ENCODE measurements at regions not wholly inside any gene's neighbourhood (a gene's known extent, or its start where the extent isn't known, plus 50 kb on each side); places are given as distances from the start of the nearest gene placed in this dataset.

DNA sequence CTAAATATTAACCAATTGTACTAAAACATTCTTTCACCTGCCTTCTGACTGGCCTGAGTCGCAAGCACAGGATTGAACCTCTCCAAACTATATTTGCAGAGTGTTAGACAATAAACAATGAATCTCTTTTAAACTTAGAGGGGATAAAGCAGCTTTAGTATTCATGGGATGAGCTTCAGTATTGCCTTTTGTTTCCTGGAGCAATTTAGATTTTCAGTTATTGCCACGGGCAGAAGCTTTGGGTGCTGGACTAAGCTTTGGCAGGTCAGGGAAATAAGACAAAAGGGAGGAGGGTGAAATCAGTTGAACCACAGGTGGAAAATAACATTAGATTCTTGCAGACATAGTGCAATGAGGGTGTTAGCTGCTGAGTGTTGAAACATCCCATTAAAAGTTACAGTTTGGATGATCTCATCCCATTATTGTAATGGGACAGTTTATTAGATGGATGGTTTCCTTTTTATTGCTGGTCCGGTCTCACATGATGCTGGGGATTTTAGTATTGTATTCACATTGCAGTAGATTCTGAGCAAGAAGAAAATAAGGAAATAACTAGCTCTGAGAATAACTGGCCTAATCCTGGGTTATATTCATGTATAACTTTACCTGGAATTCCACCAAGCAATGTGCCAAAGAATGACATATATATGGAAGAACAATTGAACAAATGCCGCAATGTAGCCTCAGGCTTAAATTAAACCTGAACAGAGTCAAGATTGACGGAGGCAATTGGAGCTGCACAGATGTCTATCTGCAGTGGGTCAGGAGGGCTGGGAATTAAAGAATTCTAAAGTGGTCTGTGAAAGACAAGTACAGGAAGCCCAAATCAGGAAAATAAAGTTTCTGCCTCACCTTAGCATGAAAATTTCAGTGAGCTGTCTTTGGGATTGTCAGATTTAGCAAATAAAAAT is 1092.8 kb upstream of the SEL1L start:
- TF ChIP-seq MYC (IDR thresholded peaks at IDR 0.05; ENCODE audit: low read depth, low read length) = no peak
- no peak for TF ChIP-seq MAX (IDR thresholded peaks at IDR 0.05; ENCODE audit: low read depth, low read length)
- TF ChIP-seq, protein P1, sequence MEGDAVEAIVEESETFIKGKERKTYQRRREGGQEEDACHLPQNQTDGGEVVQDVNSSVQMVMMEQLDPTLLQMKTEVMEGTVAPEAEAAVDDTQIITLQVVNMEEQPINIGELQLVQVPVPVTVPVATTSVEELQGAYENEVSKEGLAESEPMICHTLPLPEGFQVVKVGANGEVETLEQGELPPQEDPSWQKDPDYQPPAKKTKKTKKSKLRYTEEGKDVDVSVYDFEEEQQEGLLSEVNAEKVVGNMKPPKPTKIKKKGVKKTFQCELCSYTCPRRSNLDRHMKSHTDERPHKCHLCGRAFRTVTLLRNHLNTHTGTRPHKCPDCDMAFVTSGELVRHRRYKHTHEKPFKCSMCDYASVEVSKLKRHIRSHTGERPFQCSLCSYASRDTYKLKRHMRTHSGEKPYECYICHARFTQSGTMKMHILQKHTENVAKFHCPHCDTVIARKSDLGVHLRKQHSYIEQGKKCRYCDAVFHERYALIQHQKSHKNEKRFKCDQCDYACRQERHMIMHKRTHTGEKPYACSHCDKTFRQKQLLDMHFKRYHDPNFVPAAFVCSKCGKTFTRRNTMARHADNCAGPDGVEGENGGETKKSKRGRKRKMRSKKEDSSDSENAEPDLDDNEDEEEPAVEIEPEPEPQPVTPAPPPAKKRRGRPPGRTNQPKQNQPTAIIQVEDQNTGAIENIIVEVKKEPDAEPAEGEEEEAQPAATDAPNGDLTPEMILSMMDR (IDR thresholded peaks at IDR 0.05; ENCODE audit: low read depth, low read length) = no peak
- no peak for TF ChIP-seq POLR2A (IDR thresholded peaks at IDR 0.05; ENCODE audit: extremely low read depth, insufficient read length)
- H3K4me3 ChIP-seq (ENCODE audit: low read depth, low read length) = no peak overlapping the region

DNA sequence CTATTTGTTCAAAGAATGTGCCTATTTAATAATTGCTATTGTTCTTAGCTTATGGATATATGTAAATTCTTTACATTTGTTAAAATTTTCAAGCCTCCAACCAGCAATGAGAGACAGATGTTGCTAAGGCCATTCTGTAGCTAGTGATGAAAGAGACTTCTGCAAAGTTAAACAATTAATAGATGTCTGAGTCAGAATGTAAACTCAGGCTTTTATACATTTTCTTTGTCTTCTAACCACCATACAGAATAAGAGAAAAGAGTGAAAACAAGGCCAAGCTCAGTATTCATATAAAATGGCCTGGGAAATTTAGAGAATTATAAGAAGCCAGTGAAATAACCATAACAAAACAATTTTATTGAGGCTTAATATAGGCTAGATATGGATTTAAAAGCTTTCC is 1102.3 kb upstream of the SEL1L start:
- H3K4me3 ChIP-seq (ENCODE audit: low read depth, low read length) = no peak overlapping the region
- no peak for DNase-seq (ENCODE audit: low read depth)
- TF ChIP-seq, protein P1 (IDR thresholded peaks at IDR 0.05; ENCODE audit: low read depth, low read length) = no peak
- TF ChIP-seq MYC (IDR thresholded peaks at IDR 0.05; ENCODE audit: low read depth, low read length) (no peak), POLR2A (IDR thresholded peaks at IDR 0.05; ENCODE audit: extremely low read depth, insufficient read length) (no peak), MAX (IDR thresholded peaks at IDR 0.05; ENCODE audit: low read depth, low read length) (no peak)

More for the DNA sequence above, 1092.8 kb upstream of the SEL1L start:
- DNase-seq (ENCODE audit: low read depth) = no peak

- DNase-seq (ENCODE audit: low read depth) = no peak
- H3K4me3 ChIP-seq (ENCODE audit: low read depth, low read length) = no peak overlapping the region
- TF ChIP-seq, protein P1 (IDR thresholded peaks at IDR 0.05; ENCODE audit: low read depth, low read length) = no peak
- TF ChIP-seq POLR2A (IDR thresholded peaks at IDR 0.05; ENCODE audit: extremely low read depth, insufficient read length) (no peak), MAX (IDR thresholded peaks at IDR 0.05; ENCODE audit: low read depth, low read length) (no peak), MYC (IDR thresholded peaks at IDR 0.05; ENCODE audit: low read depth, low read length) (no peak)
Observed at GRCh38 chr14:82636426-82636825, 1102.8 kb upstream of the SEL1L start.

DNA sequence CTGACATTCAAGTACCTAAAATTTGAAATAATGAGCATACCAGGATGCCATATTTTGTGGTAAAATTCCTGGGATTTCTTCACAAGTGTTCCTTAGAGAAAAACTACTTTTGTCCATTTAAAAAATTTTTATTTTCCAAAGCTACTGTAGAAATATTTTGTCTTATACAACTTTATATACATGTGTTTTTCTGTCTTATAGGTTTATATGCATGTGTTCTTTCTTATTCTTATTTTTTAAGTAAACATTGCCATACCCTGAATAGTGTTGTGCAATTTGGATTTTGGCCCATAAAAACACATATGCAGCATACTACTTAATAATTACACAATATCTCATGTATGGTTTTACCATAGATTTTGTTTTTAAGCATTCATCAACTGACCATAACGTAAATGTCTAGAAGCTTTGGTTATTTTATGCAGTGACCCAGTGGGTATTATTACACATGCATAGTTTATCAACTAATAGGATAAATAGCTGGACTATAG is 1107.4 kb upstream of the SEL1L start:
- DNase-seq (ENCODE audit: low read depth) = no peak
- H3K4me3 ChIP-seq (ENCODE audit: low read depth, low read length) = no peak overlapping the region
- no peak for TF ChIP-seq MYC (IDR thresholded peaks at IDR 0.05; ENCODE audit: low read depth, low read length)

GRCh38 chr14:82642425-82642824 is 1108.8 kb upstream of the SEL1L start:
- TF ChIP-seq, protein P1 (IDR thresholded peaks at IDR 0.05; ENCODE audit: low read depth, low read length) = no peak
- TF ChIP-seq MYC (IDR thresholded peaks at IDR 0.05; ENCODE audit: low read depth, low read length) = no peak
- no peak for TF ChIP-seq POLR2A (IDR thresholded peaks at IDR 0.05; ENCODE audit: extremely low read depth, insufficient read length)
- TF ChIP-seq MAX (IDR thresholded peaks at IDR 0.05; ENCODE audit: low read depth, low read length) = no peak
- no peak for DNase-seq (ENCODE audit: low read depth)
- no peak overlapping the region for H3K4me3 ChIP-seq (ENCODE audit: low read depth, low read length)

DNA sequence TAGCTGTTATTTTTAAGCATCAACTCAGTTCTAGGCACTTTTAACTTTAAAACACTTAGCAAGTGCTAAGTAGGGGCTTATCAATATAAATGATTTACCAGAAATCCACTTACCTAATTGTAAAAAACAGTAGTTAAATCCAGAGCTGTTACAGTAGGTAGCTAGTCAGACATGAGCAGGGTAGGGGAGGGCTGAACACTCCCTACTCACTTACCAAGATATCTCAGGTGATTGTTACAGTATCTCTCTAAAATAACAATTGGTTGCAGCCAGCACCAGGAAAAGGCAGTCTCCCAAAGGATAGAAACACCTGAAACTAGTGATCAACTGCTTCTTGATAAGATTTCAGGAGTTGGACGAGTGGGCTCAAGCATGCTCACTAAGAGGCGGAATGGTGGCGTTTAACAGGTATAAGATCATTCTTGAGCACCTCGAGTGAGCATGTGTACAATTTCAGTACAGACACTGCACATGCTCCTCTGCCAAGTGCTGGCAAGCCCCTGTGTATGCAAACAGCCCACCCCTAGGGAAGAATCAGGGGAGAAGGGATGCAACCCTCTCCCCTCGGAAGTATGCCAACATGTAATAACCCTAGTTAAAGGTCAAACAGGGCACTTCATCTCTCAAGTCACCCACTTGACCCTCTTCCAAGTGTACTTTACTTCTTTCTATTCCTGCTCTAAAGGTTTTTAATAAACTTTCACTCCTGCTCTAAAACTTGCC is 1113.6 kb upstream of the SEL1L start:
- TF ChIP-seq MYC (IDR thresholded peaks at IDR 0.05; ENCODE audit: low read depth, low read length) (no peak), MAX (IDR thresholded peaks at IDR 0.05; ENCODE audit: low read depth, low read length) (no peak)
- TF ChIP-seq, protein P1 (IDR thresholded peaks at IDR 0.05; ENCODE audit: low read depth, low read length) = no peak
- no peak for DNase-seq (ENCODE audit: low read depth)
- H3K4me3 ChIP-seq (ENCODE audit: low read depth, low read length) = no peak overlapping the region

Measured in NB4 (cell line).